ENCODE measurements at regions not wholly inside any gene's neighbourhood (a gene's known extent, or its start where the extent isn't known, plus 50 kb on each side); places are given as distances from the start of the nearest gene placed in this dataset.
"Not testable (repeated sequence)": the region's sequence is repeated elsewhere in the genome, so short reads cannot be mapped to it uniquely, and the experiment has no call there.

DNA sequence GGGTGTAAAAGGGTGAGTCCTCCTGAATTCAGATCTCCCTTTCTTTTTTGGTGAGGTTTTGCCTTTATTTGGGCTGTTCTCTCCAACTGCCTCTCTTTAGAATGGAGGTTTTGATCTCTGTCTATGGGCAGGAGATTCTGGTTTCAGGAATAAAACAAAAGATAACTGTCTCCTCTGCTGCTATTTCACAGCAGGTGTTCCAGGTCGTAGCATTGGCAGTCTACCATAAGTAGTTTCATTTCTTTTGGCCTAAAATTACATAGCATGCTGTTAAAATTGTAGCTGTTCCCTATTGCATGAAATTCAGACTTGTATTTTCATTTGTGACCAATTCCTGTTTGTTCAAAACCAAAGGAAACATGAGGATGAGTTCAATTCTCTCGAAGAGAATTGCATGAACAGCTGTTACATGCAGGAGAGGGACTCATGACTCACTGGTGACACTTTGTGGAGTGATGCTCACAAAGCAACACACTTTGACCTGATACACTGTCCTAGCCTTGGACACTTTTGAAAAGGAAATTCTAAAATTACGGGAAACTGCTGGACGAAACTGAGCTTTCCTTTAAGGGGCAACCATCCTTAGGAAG is 76.8 kb upstream of the SIRPG start:
- Mint-ChIP-seq H3K27me3 (no peaks in the 10 kb centered on the region), H3K4me1 (no peaks in the 10 kb centered on the region), H3K36me3 (peaks cover 5% of the 10 kb centered on the region), H3K4me3 (peak overlapping the region; percentile 56), H3K9me3 (no peaks in the 10 kb centered on the region), H3K27ac (peak overlapping the region; percentile 60)

DNA sequence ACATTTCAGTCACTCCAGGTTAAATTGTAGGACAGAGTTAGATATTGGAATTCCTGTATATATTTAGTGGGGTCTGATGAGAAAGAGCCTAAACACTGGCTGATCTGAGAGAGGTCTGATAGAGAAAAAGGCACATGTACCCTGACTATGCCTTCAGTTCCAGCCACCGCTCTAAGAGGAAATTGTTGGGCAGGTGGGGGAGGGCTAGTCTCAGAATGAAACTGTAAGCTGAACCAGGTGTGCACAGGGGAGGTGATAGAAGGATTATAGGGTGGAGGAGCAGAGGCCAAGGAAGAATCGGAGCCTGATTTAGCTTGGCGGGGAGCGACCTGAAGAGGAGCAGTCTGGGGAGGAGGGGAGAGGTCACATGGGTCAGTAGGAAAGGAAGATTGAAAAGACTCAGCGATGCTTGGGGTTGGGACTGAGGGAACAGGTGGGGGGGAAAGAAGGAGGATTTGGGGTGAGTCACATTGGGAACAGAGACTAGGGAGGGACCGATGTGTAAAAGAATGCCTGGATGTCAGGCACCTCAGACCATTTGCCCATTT is 74.3 kb upstream of the SIRPG start:
- H3K27ac Mint-ChIP-seq, H3K4me1 Mint-ChIP-seq, H3K4me3 Mint-ChIP-seq, H3K36me3 Mint-ChIP-seq, H3K9me3 Mint-ChIP-seq, H3K27me3 Mint-ChIP-seq: not testable (repeated sequence)

DNA sequence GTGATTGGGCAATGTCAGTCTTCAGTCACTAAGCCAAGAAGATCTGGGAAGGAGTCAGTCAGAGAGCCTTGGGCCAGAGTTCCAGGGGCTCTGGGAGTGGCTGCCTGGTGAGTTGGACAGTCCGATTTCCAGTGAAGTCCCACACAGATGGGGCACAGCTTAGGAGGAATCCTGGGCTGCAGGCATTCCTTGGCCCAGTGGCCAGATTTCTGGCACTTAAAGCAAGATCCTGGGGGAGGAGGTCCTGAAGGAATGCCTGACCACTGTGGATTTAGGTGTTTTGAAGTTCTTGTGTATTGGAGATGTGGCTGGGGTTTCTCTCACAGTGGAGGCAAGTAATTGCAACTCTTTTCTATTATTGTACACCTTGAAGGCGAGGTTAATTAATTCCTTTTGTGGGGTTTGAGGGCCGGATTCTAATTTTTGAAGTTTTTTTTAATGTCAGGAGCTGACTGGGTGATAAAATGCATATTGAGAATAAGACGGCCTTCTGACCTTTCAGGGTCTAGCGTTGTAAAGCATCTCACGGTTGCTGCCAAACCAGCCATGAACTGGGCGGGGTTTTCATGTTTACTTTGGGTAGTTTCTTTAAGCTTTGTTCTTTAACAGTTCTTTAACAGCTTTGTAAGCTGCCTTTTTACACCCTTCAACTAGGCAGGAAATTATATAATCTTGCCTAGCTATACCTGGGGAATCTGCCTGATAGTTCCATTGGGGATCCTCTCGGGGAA is 73.6 kb upstream of the SIRPG start:
- H3K27me3 Mint-ChIP-seq, H3K4me3 Mint-ChIP-seq, H3K27ac Mint-ChIP-seq, H3K4me1 Mint-ChIP-seq, H3K9me3 Mint-ChIP-seq, H3K36me3 Mint-ChIP-seq: not testable (repeated sequence)

DNA sequence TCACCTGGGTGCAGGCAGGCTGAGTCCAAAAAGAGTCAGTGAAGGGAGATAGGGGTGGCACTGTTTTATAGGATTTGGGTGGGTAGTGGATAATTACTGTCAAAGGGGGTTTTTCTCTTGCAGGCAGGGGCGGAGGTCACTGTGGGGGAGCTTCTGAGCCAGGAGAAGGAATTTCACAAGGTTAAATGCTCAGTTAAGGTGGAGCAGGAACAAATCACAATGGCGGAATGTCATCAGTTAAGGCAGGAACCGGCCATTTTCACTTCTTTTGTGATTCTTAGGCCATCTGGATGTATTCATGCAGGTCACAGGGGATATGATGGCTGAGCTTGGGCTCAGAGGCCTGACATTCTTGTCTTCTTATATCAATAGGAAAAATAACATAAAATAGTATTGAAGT is 69.7 kb upstream of the SIRPG start:
- not testable (repeated sequence) for H3K4me3 Mint-ChIP-seq, H3K9me3 Mint-ChIP-seq, H3K27ac Mint-ChIP-seq, H3K4me1 Mint-ChIP-seq, H3K27me3 Mint-ChIP-seq
- peaks cover 16% of the 10 kb centered on the region for H3K36me3 Mint-ChIP-seq

DNA sequence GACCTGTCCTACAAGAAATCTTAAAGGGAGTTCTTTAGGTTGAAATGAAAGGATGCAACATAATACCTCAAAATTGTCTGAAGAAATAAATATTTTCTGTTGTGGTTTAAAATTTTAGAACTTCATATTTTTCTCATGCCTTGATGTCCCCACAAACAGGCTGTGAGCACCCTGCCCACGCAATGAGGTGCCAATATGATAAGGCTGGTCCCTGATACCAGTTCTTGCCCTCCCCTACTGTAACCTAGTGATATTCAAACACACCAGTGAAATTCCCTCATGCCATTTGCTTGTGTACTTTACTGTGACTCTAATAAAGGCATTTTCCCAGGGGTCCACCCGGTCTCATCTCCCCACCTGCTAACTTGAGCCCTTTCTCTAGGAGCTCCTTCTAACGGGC is 67.3 kb upstream of the SIRPG start:
- H3K4me1 Mint-ChIP-seq = peaks cover 9% of the 10 kb centered on the region
- H3K36me3 Mint-ChIP-seq = peaks cover 21% of the 10 kb centered on the region
- H3K4me3 Mint-ChIP-seq = no peak overlapping the region
- no peak overlapping the region for H3K27ac Mint-ChIP-seq
- peaks cover 7% of the 10 kb centered on the region for H3K9me3 Mint-ChIP-seq
- no peaks in the 10 kb centered on the region for H3K27me3 Mint-ChIP-seq

DNA sequence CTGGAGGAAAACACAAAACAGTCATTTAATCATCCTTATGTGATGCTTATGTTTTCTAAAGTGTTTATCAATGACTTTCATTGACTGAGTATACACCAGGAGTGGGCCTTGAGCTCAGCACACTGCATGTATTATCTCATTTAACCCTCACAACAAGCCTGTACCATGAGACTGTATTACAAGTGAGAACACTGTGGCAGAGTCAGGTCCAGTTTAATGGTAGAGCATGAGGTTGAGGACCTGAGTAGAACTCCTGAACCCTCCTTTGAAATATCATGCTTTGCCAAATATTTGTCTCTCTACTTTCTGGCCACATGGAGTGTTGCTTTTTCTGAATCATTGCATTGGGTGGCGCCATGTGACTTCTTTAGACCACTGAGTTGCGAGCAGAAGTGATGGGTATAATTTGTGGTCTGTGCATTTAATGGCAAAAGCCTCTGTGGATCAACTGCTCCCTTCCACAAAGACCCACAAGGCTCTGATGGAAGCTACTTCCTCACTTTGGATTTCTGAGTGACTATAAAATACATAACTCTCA is 65.0 kb upstream of the SIRPG start:
- Mint-ChIP-seq H3K27ac (no peak overlapping the region), H3K4me3 (no peak overlapping the region), H3K9me3 (peaks cover 7% of the 10 kb centered on the region), H3K36me3 (peaks cover 27% of the 10 kb centered on the region), H3K4me1 (peaks cover 23% of the 10 kb centered on the region), H3K27me3 (no peaks in the 10 kb centered on the region)

DNA sequence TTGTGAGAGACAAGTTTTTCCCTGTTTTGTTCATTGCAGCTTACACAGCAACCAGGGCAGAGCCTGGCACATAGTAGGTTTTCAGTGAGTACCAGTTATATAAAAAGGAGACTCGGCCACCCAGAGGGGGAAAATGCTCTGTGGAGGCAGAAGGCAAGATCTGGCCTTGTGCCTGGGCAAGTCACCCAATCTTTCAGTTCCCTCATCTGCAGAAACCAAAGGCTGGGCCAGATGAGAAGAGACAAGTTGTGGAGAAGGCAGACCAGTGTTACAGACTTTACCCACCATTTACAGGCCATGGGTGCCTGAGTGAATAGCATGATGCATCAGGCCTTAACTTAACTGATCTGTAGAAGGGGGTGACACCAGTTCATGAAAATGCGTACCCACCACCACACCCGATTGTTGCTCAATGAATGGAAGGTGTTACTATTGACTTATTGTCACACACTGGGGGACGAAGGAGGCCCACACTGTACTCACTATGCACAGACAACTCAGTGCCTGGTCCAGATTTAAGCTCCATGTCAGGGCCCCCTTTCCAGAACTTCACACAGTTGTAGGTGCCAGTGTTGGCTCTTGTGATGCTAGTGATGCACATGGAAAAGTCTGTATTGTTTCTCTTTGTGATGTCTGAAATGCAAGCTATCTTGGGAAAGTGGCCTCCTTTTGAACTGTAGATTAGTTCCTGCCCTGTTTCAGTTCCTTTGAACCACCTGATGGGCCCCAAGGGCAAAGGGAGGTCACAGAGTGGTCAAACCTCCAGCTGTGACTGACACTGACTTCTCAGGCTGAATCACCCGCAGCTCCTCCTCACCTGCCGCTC is 64.3 kb upstream of the SIRPG start:
- peaks cover 30% of the 10 kb centered on the region for H3K36me3 Mint-ChIP-seq
- H3K27me3 Mint-ChIP-seq = no peaks in the 10 kb centered on the region
- peaks cover 7% of the 10 kb centered on the region for H3K9me3 Mint-ChIP-seq
- no peak overlapping the region for H3K27ac Mint-ChIP-seq
- peaks cover 29% of the 10 kb centered on the region for H3K4me1 Mint-ChIP-seq
- no peak overlapping the region for H3K4me3 Mint-ChIP-seq

DNA sequence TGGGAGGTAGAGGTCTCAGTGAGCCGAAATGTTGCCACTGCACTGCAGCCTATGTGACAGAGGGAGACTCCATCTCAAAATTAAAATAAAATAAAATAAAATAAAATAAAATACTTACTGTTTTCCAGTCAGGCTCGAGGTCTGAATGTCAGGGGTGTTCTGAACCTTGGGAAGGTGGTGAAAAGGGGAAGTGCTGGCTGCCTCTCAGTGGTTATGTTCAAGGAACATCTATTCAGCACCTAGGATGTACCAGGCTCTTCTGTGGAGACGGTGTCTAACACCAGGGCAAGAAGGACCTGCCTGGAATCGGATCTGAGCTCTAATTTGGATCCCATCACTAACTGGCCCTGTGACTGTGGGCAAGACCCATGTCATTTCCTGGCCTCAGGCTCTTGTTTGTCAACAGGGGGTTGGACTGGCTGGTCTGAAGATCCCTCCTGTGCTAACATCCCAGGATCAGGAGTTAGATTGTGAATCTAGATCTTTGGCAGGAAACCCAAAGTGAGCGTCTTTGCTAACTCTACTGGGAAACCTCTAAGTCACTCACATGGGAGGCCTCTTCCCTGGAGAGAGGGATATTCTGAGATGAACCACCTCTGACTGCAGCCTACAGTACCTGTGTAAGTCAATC is 63.4 kb upstream of the SIRPG start:
- no peak overlapping the region for H3K4me3 Mint-ChIP-seq
- peaks cover 32% of the 10 kb centered on the region for H3K36me3 Mint-ChIP-seq
- no peak overlapping the region for H3K27ac Mint-ChIP-seq
- no peaks in the 10 kb centered on the region for H3K27me3 Mint-ChIP-seq
- H3K4me1 Mint-ChIP-seq = peaks cover 30% of the 10 kb centered on the region
- H3K9me3 Mint-ChIP-seq = peaks cover 12% of the 10 kb centered on the region

DNA sequence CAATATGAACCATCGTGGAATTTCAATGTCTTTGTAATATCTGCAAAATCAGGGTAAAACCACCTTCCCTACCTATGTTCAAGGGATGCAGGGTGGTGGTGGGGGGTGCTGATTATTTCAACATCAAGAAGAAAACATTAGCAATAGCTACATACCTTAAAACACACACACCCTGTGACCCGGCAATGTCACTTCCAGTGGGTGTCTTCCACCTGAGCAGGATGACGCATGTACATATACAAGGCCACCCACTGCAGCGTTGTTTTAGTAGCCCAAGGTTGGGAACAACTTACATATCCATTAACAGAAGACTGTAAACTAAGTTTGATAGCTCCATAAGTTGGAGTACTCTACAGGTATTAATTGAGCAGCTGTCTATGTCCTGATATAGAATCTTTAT is 62.6 kb upstream of the SIRPG start:
- Mint-ChIP-seq H3K36me3 (peaks cover 33% of the 10 kb centered on the region), H3K27me3 (no peaks in the 10 kb centered on the region), H3K9me3 (peaks cover 19% of the 10 kb centered on the region), H3K4me3 (no peak overlapping the region), H3K27ac (no peak overlapping the region), H3K4me1 (peaks cover 36% of the 10 kb centered on the region)

DNA sequence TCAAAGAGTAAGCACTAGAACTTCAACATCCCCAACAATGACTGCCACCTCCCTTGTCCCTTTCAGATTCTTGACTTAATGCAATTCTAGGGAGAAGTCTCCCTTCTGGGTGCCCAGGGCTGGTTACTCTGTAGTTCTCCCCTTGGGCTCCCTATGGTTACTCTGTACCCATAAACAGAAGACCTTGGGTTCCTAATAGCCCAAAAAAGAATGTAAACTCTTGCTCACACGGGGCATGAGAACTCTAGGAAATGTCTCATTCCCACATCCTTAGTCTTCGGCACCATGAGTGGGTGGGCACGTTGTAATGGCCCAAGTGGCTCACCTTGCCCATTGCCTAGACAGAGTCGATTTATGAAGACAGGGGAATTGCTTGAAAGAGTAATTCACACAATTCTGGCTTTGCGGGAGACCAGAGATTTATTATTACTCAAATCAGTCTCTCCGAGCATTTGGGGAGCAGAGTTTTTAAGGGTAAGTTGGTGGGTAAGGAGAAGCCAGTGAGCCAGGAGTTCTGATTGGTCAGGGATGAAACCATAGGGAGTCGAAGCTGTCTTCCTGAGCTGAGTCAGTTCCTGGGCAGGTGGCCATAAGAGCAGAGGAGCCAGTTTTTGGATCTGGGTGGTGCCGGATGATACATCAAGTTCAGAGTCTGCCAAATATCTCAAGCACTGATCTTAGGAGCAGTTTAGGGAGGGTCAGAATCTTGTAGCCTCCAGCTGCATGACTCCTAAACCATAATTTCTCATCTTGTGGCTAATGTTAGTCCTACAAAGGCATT is 61.2 kb upstream of the SIRPG start:
- Mint-ChIP-seq H3K4me3 (no peak overlapping the region), H3K4me1 (peaks cover 31% of the 10 kb centered on the region), H3K27ac (no peak overlapping the region), H3K9me3 (peaks cover 16% of the 10 kb centered on the region), H3K27me3 (no peaks in the 10 kb centered on the region), H3K36me3 (peaks cover 37% of the 10 kb centered on the region)

DNA sequence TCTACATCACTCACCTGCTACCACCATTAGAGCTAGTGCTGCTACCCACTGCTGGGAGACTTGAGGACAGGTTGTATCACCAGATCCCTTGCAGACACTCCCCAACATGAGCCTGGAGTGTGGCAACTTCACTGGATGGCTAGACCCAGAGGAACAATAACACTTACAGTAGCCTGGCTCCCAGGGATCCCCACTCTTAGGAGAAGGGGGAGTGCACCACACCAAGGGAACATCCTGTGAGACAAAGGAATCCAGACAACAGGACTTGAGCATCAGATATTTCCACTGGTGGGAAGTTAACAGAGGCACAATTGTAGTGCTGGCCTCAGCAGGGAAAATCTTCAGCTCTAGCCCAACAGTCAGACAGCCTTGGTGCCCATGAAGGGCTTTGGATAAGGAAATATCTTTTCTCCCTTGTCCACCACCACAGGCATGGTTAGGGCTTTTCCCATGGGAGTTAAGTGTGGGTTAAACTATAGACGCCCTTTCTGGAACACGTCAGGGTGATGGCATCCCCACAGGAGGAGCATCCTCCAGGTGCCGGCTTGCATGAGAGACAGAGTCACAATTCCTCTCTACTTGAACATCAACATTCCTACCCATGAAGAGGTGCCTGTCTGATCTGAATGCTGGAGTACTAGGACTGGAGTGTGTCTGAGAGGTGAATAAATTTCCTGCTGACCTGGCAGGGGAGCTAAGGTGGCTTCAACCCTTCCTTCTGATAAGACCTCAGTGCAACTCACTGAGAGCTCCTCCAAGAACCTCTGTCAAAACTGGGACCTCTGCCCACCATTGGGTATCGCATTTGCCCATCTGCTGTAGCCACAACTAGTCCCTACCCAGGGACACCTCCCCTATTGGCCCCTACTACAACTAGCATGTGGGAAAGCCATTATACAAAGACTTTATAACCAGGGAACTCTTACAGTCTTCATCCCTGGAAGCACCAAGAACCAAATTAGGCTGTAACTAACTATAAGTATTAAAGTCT is 55.4 kb upstream of the SIRPG start:
- peaks cover 41% of the 10 kb centered on the region for H3K36me3 Mint-ChIP-seq
- peaks cover 22% of the 10 kb centered on the region for H3K9me3 Mint-ChIP-seq
- H3K27me3 Mint-ChIP-seq = no peaks in the 10 kb centered on the region
- peaks cover 32% of the 10 kb centered on the region for H3K4me1 Mint-ChIP-seq
- H3K4me3 Mint-ChIP-seq = no peak overlapping the region
- H3K27ac Mint-ChIP-seq = no peak overlapping the region

DNA sequence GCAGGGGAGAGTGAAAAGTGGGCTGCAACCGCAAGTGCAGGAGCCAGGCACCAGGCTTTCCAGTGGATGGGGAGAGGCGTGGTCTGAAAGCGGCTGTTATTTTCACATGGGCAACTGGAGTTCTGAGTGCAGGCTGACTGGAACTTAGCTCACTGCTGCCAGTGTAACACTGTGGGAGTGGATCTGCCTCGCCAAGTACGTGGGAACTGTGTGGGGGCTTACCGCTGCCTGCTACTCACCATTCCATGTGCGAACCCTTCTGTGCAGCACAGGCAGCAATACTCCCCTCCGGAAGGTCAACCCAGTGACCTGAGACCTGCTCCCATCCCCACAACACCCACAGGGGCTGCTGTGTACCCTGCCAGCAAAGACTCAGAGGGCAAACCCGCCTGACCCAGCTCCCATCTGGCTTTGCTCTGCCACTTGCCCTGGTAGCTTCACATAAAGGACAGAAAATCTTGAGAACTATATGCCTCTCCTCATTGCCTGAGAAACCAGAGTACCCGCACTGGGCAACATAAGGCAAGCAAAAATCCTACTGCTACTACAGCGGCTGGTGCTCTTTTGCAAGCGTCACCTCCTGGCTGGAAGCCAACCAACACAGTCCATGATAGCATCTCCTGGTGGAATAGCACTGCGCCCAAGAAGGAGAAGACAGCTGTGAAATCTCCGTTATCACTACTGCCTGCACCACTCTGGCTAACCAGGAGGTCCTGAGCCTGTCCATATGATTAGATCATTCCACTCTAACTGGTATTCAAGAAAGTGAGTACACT is 54.4 kb upstream of the SIRPG start:
- Mint-ChIP-seq H3K27me3 (no peaks in the 10 kb centered on the region), H3K4me1 (peaks cover 32% of the 10 kb centered on the region), H3K27ac (peak overlapping the region; percentile 35), H3K4me3 (no peak overlapping the region), H3K9me3 (peaks cover 22% of the 10 kb centered on the region), H3K36me3 (peaks cover 39% of the 10 kb centered on the region)

DNA sequence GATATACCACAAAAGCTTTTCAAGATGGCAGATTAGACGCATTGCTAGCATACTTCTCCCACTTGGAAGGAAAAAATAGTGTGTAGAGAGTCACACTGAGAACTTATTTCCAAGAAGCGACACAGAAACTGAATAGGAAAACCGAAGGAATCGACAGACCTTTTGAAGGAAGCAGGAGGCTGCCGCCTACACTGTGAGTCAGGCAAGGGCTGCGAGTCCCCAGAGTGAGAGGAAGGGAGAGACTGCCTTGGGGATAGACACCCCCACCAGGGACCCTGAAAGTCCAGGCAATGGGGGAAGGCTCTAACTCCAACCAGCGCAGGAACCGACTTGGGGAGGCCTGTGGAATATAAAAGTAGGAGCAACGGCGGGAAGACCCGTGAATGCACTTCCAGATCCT is 53.7 kb upstream of the SIRPG start:
- H3K27me3 Mint-ChIP-seq = no peaks in the 10 kb centered on the region
- H3K4me3 Mint-ChIP-seq = no peak overlapping the region
- no peak overlapping the region for H3K27ac Mint-ChIP-seq
- H3K9me3 Mint-ChIP-seq = peaks cover 17% of the 10 kb centered on the region
- H3K4me1 Mint-ChIP-seq = peaks cover 34% of the 10 kb centered on the region
- H3K36me3 Mint-ChIP-seq = peaks cover 34% of the 10 kb centered on the region

Measured in activated naive CD4-positive, alpha-beta T cell treated with anti-CD3 and anti-CD28 coated beads, Interleukin-2, amount 50 U/mL, for 24 hours (primary cell).